Effector memory CD8-positive, alpha-beta T cell (primary cell): ENCODE measurements at regions not wholly inside any gene's neighbourhood (a gene's known extent, or its start where the extent isn't known, plus 50 kb on each side); places are given as distances from the start of the nearest gene placed in this dataset.

Source experiments
- ATAC-seq: fragments of 150-1000 bp; cut with Tn5 transposase; replicated peaks from 2 replicates; pipeline ENCODE4 v1.10.0; 2021; ENCODE audit warnings: mild to moderate bottlenecking, moderate library complexity
- DNase-seq, 3 experiments: peaks; one replicate each; pipeline ENCODE4 v3.0.0; 2021
- H3K27ac Mint-ChIP-seq, 2 donors: one replicate each; pipeline ENCODE4 v1.8.0; 2022; ENCODE audit warnings: mild to moderate bottlenecking in 2 of 2, mixed read lengths in 2 of 2, moderate library complexity in 2 of 2
- H3K27me3 Mint-ChIP-seq, 2 donors: one replicate each; pipeline ENCODE4 v1.8.0; 2022; ENCODE audit warnings: mixed read lengths in 2 of 2
- H3K36me3 Mint-ChIP-seq: one replicate; pipeline ENCODE4 v1.8.0; 2022; ENCODE audit warnings: mild to moderate bottlenecking, moderate library complexity, mixed read lengths; ENCODE audit not compliant: insufficient read depth
- H3K4me1 Mint-ChIP-seq, 2 donors: one replicate each; pipeline ENCODE4 v1.8.0; 2022; ENCODE audit warnings: low read depth in 2 of 2, mixed read lengths in 2 of 2
- H3K4me3 Mint-ChIP-seq, 2 donors: one replicate each; pipeline ENCODE4 v1.8.0; 2022; ENCODE audit warnings: mild to moderate bottlenecking in 2 of 2, mixed read lengths in 2 of 2, moderate library complexity in 2 of 2
- H3K9me3 Mint-ChIP-seq, 2 donors: one replicate each; pipeline ENCODE4 v1.8.0; 2022; ENCODE audit warnings: mixed read lengths in 2 of 2

- peaks cover 4% of the 10 kb centered on the region in 2 donors for H3K4me1 Mint-ChIP-seq
- H3K4me3 Mint-ChIP-seq, result no peak overlapping the region
- H3K27me3 Mint-ChIP-seq, result peaks cover 6 to 10% of the 10 kb centered on the region in 2 donors
- no peak for ATAC-seq
- H3K9me3 Mint-ChIP-seq, result no peaks in the 10 kb centered on the region
- no peak for DNase-seq
- no peak overlapping the region for H3K27ac Mint-ChIP-seq
- H3K36me3 Mint-ChIP-seq, result no peaks in the 10 kb centered on the region
These were observed 50.0 kb upstream of the TRPM1 start for GRCh38 chr15:31151301-31152233.

- Mint-ChIP-seq H3K4me3 (no peak overlapping the region), H3K9me3 (no peaks in the 10 kb centered on the region)
These were observed 52.0 kb upstream of the TRPM1 start for GRCh38 chr15:31153531-31153930.

GRCh38 chr15:31155151-31155550 lies 53.6 kb upstream of the TRPM1 start:
- H3K9me3 Mint-ChIP-seq, result no peaks in the 10 kb centered on the region
- H3K4me1 Mint-ChIP-seq, result no peaks in the 10 kb centered on the region
- no peak overlapping the region for H3K27ac Mint-ChIP-seq
- no peak overlapping the region for H3K4me3 Mint-ChIP-seq
- no peaks in the 10 kb centered on the region for H3K36me3 Mint-ChIP-seq
- peaks cover under 1 to 10% of the 10 kb centered on the region in 2 donors for H3K27me3 Mint-ChIP-seq
- DNase-seq, result no peak
- no peak for ATAC-seq

More at GRCh38 chr15:31153531-31153930, 52.0 kb upstream of the TRPM1 start:
- ATAC-seq (no peak), DNase-seq (no peak)
- Mint-ChIP-seq H3K4me1 (peaks cover 2 to 4% of the 10 kb centered on the region in 2 donors), H3K27ac (no peak overlapping the region), H3K27me3 (peaks cover 6 to 10% of the 10 kb centered on the region in 2 donors), H3K36me3 (no peaks in the 10 kb centered on the region)

- Mint-ChIP-seq H3K36me3 (no peaks in the 10 kb centered on the region), H3K4me1 (no peaks in the 10 kb centered on the region), H3K9me3 (no peaks in the 10 kb centered on the region), H3K4me3 (no peak overlapping the region), H3K27ac (no peak overlapping the region), H3K27me3 (peaks cover 0 to 8% of the 10 kb centered on the region in 2 donors)
- DNase-seq (no peak), ATAC-seq (no peak)
These were observed 54.7 kb upstream of the TRPM1 start for GRCh38 chr15:31156226-31156625.

GRCh38 chr15:31156808-31157207 lies 55.3 kb upstream of the TRPM1 start:
- no peak for ATAC-seq
- no peak for DNase-seq
- H3K36me3 Mint-ChIP-seq, result no peaks in the 10 kb centered on the region
- H3K4me1 Mint-ChIP-seq, result no peaks in the 10 kb centered on the region
- H3K27me3 Mint-ChIP-seq, result peaks cover 0 to 3% of the 10 kb centered on the region in 2 donors
- H3K4me3 Mint-ChIP-seq, result no peak overlapping the region
- H3K27ac Mint-ChIP-seq, result no peak overlapping the region
- H3K9me3 Mint-ChIP-seq, result no peaks in the 10 kb centered on the region

GRCh38 chr15:31157644-31158069 lies 56.1 kb upstream of the TRPM1 start:
- peaks cover 0 to 1% of the 10 kb centered on the region in 2 donors for H3K4me1 Mint-ChIP-seq
- H3K36me3 Mint-ChIP-seq, result no peaks in the 10 kb centered on the region
- H3K9me3 Mint-ChIP-seq, result no peaks in the 10 kb centered on the region
- ATAC-seq, result no peak
- no peak for DNase-seq
- H3K4me3 Mint-ChIP-seq, result no peak overlapping the region
- no peaks in the 10 kb centered on the region for H3K27me3 Mint-ChIP-seq
- no peak overlapping the region for H3K27ac Mint-ChIP-seq

- Mint-ChIP-seq H3K27me3 (no peaks in the 10 kb centered on the region), H3K4me3 (no peak overlapping the region), H3K27ac (no peak overlapping the region), H3K4me1 (peaks cover 6 to 10% of the 10 kb centered on the region in 2 donors), H3K9me3 (no peaks in the 10 kb centered on the region), H3K36me3 (no peaks in the 10 kb centered on the region)
- no peak for ATAC-seq
- no peak for DNase-seq
These were observed 57.5 kb upstream of the TRPM1 start for GRCh38 chr15:31158858-31159569.

GRCh38 chr15:31159837-31160236 lies 58.3 kb upstream of the TRPM1 start:
- no peak for DNase-seq
- Mint-ChIP-seq H3K4me3 (no peak overlapping the region), H3K9me3 (no peaks in the 10 kb centered on the region), H3K4me1 (peaks cover 6 to 10% of the 10 kb centered on the region in 2 donors), H3K27me3 (no peaks in the 10 kb centered on the region), H3K36me3 (no peaks in the 10 kb centered on the region), H3K27ac (no peak overlapping the region)
- ATAC-seq, result no peak

GRCh38 chr15:31160297-31160696 lies 58.8 kb upstream of the TRPM1 start:
- Mint-ChIP-seq H3K27me3 (no peaks in the 10 kb centered on the region), H3K4me1 (peaks cover 6 to 10% of the 10 kb centered on the region in 2 donors), H3K9me3 (no peaks in the 10 kb centered on the region), H3K27ac (no peak overlapping the region), H3K36me3 (no peaks in the 10 kb centered on the region), H3K4me3 (no peak overlapping the region)
- ATAC-seq, result no peak
- no peak for DNase-seq

- Mint-ChIP-seq H3K27ac (no peak overlapping the region), H3K4me1 (peaks cover 6 to 10% of the 10 kb centered on the region in 2 donors), H3K9me3 (no peaks in the 10 kb centered on the region), H3K4me3 (no peak overlapping the region), H3K27me3 (no peaks in the 10 kb centered on the region), H3K36me3 (no peaks in the 10 kb centered on the region)
- no peak for DNase-seq
- ATAC-seq, result no peak
These were observed 59.4 kb upstream of the TRPM1 start for GRCh38 chr15:31160740-31161495.

GRCh38 chr15:31161951-31162350 lies 60.4 kb upstream of the TRPM1 start:
- H3K9me3 Mint-ChIP-seq, result no peaks in the 10 kb centered on the region
- H3K36me3 Mint-ChIP-seq, result no peaks in the 10 kb centered on the region
- H3K27me3 Mint-ChIP-seq, result no peaks in the 10 kb centered on the region
- DNase-seq (no peak), ATAC-seq (no peak)
- H3K4me3 Mint-ChIP-seq, result no peak overlapping the region
- H3K4me1 Mint-ChIP-seq, result peaks cover 6 to 10% of the 10 kb centered on the region in 2 donors
- H3K27ac Mint-ChIP-seq, result peak overlapping the region in 1 of 2 donors; percentile 6

- no peaks in the 10 kb centered on the region for H3K9me3 Mint-ChIP-seq
- no peak overlapping the region for H3K4me3 Mint-ChIP-seq
- DNase-seq (no peak), ATAC-seq (no peak)
- H3K4me1 Mint-ChIP-seq, result peaks cover 14 to 17% of the 10 kb centered on the region in 2 donors
- H3K27me3 Mint-ChIP-seq, result no peaks in the 10 kb centered on the region
- H3K27ac Mint-ChIP-seq, result peak overlapping the region; percentile 55 to 75
- H3K36me3 Mint-ChIP-seq, result peaks cover 4% of the 10 kb centered on the region
These were observed 61.4 kb upstream of the TRPM1 start for GRCh38 chr15:31162721-31163510.
